ENCODE measurements at regions not wholly inside any gene's neighbourhood (a gene's known extent, or its start where the extent isn't known, plus 50 kb on each side); places are given as distances from the start of the nearest gene placed in this dataset.

DNA sequence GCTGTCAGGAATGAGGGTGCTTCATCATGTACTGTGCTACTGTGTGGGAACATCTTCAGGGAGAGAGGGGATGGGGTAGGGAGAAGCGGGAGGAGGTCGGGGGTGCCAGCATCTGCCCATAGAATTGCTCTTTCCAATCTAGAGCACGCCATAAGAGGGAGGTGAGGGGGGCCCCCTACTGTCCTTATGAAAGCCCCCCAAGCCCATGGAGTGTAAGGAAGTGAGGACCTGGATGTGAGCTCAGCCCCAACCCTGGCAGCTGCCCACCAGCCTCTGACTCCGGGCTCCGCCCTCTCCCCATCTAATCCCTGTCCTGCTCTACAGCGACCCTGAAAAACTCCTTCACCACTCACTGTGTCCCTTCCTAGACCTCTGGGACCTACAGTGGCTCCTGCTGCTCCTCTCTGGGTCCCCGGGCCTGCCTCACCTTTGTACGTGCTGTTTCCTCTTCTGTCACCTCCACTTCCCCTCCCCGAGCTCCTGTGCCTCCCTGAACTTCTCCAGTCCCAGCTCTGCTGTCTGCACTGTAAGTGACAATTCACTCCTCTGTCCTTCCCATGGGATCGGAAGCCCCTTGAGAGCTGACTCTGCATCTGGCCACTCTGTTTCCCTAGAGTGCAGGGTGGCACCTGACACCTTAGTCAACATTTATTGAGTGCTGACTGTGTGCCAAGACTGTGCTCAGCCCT, 269.4 kb downstream of the PTPRU start:
- no peak for DNase-seq (ENCODE audit: extremely low read depth in 1 of 2, low read depth in 1 of 2)

DNA sequence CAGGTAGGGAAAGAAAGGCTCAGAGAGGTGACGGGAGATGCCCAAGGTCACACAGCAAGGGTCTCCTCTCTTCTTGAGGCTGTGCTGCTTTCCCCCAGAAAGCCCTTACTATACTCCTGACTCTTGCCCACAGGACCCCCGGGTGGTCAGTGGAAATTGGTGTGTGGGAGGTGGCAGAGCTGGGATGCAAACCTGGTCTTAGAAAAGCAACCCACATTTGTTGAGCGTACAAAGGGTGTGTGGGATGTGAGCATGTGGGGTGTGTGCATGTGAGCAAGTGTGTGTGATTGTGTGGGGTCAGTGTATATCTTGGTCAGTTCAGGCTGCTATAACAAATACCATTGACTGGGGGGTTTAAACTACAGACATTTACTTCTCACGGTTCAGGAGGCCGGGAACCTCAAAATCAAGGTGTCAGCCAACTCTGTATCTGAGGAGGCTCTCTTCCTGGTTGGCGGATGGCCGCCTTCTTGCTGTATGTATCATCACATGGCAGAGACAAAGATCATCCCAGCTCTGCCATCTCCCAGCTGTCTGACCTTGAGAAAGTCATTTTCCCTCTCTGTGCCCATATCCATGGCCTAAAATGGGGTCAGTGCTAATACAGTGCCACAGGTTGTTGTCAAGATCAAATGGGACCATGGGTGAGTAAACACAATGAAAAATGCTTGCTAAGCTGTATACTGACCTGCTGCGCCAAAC, 268.5 kb downstream of the PTPRU start:
- no peak for DNase-seq (ENCODE audit: extremely low read depth in 1 of 2, low read depth in 1 of 2)

DNA sequence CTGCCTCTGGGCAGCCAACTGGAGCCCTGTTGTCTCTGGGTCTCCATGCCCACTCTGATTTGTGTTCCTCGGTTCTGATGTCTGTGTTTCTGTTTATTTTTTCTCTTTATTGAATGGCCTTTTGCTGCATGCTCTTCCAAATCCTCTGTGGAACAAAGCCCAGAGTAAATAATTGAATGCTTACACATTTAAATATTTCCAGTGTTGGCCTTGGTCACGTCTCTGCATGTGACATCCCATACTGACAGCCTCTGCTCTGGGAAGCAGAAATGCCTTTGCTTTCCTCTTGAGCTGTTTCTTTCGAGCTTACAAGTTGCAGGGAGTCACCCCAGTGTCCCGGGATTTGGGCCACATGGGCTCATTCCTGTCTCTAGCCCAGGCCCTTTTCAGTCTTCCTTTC, 267.9 kb downstream of the PTPRU start:
- no peak for DNase-seq (ENCODE audit: extremely low read depth in 1 of 2, low read depth in 1 of 2)

DNA sequence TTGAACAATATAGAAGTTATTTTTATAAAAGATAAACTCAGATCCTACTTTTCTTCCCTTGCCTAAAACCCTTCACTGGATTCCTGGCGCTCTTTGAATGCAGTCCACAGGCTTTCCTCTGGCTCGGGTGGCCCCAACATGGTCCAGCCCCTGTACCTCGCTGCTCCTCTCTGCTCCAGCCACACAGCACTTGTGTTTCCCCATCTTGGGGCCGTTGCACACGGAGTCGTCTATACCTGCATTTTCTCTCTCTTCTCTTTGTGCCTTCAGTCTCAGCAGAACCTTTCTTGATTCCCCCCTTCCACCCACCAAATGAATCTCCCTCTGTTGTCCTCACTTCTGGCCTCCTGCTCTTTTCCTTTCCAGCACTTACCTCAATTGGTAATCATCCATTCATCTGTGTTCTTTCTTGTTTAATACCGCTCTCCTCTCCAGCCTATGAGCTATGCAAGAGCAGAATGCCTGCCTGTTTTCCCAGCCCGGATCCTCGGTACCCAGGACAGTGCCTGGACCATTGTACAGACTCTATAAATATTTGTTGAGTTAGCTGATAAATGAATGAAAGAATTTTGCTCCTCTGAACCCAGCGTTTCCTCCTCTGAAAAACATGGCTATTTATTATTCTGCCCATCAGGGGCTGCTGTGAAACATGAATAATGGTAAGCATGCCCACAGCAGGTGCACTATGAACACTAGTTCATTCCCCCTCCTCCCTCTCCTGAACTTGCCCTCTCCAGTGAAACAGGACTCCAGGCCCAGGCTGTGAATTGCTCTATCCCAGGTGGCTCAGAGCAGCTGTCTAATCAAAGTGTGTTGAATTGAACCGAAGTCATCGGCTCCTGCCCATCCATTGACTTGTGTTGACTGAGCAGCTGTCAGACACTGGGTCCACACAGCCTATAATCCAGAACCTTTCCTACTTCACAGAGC, 266.9 kb downstream of the PTPRU start:
- no peak for DNase-seq (ENCODE audit: extremely low read depth in 1 of 2, low read depth in 1 of 2)

DNA sequence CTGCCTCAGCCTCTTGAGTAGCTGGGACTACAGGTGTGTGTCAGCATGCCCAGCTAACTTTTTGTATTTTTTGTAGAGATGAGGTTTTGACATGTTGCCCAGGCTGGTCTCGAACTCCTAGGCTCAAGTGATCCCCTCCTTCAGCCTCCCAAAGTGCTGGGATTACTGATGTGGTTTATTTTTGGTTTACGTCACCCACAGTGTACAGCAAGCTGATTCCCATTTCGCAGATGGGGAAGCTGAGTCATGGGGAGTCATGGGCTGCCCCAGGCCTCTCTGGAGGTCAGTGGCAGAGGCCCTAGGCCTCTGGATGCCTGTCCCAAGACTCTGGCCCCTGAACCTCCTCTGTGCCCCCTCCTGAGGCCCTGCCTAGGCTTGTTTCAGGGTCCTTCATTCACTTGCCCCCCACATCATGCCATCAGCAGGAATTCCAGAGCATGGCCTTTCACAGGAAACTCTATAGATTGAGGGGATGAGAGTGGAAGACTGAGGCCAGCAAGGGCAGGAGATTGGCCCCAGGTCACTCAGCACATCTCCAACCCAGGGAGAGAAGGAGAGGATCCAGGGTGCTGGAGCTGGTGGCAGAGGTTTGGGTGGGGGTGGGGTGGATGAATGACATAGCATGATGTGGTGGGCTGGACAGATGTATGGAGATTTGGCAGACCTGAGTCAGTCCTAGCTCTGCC, 266.0 kb downstream of the PTPRU start:
- no peak for DNase-seq (ENCODE audit: extremely low read depth in 1 of 2, low read depth in 1 of 2)

DNA sequence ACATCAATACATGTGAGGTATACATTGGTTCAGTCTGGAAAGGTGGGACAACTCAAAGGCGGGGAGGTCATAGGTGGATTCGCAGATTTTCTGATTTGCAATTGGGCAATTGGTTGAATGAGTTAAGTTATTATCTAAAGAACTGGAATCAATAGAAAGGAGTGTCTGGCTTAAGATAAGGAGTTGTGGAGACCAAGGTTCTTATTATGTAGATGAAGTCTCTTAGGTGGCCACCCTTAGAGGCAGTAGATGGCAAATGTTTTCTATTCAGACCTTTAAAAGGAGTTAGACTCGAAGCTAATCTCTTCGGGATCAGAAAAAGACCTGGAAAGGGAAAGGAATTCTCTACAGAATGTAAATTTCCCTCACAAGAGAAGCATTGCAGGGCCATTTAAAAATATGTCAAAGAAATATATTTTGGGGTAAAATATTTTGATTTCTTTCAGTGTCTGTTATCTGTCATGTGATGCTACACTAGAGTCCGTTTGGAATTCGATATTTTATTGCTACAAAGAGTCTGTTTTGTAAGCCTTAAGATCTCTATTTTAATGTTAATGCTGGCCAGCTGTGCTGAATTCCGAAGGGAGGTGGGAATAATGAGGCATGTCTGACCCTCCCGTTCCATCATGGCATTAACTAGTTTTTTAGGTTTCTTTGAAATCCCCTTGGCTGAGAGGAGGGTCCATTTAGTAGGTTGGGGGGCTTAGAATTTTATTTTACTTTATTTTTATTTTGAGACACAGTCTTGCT, 265.1 kb downstream of the PTPRU start:
- no peak for DNase-seq (ENCODE audit: extremely low read depth in 1 of 2, low read depth in 1 of 2)

DNA sequence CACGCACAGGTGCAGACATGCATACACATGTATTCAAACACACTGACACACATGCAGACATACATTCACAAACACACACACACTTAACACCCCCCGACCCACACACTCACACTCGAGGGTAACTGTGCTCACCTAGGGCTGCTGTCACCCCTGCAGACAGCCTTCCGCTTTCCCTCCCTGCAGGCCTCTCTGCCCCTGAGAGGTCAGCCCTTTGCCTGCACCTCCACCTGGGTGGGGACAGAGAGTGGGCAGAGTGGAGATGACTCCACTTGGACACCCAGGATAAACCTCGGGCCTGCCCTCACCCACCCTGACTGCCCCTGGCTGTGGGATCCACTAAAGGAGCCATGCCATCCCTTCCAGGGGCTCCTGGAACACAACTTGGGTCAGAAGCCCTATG, 264.3 kb downstream of the PTPRU start:
- no peak for DNase-seq (ENCODE audit: extremely low read depth in 1 of 2, low read depth in 1 of 2)

DNA sequence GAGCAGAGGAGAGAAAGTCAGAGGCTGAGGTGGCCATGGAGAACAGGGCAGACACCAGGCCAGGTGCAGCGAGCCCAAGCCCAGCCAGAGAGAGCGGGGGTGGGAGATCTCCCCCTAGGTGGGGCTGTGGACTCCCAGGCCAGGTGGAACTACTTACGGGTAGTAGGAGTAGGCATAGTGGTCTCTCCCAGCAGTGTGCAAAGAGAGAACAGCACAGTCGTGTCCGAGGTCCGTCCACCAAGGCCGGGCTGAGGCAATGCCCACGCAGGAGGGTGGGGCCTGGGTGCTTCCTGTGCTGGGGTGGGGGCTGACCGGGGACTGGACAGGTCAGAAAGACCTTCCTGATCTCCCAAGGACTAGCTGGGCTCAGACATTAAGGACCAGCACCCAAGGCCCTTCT, 263.7 kb downstream of the PTPRU start:
- DNase-seq (ENCODE audit: extremely low read depth in 1 of 2, low read depth in 1 of 2) = no peak

DNA sequence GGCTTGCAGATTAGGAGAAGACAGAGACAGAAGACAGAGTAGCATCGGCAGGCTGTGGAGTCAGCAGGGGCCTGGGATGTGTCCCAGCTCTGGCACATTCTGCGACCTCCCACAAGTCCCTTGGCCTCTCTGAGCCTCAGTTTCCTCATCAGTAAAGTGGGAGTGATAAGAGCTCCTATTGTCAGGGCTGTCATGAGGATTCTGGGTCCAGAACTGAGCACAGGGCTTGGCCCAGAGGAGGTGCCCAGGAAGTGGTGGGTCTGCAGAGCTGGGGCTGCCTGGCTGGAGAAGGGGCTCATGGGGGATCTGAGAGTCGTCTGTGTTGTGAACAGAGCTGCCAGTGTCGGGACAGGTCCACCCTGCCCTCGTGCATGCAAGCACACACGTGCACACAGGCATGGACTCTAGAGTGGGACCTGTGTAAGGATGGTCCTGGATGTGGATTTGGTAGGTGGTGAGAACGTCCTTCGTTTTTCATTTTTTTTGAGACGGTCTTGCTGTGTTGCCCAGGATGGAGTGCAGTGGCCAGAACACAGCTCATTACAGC, 262.9 kb downstream of the PTPRU start:
- no peak for DNase-seq (ENCODE audit: extremely low read depth in 1 of 2, low read depth in 1 of 2)

DNA sequence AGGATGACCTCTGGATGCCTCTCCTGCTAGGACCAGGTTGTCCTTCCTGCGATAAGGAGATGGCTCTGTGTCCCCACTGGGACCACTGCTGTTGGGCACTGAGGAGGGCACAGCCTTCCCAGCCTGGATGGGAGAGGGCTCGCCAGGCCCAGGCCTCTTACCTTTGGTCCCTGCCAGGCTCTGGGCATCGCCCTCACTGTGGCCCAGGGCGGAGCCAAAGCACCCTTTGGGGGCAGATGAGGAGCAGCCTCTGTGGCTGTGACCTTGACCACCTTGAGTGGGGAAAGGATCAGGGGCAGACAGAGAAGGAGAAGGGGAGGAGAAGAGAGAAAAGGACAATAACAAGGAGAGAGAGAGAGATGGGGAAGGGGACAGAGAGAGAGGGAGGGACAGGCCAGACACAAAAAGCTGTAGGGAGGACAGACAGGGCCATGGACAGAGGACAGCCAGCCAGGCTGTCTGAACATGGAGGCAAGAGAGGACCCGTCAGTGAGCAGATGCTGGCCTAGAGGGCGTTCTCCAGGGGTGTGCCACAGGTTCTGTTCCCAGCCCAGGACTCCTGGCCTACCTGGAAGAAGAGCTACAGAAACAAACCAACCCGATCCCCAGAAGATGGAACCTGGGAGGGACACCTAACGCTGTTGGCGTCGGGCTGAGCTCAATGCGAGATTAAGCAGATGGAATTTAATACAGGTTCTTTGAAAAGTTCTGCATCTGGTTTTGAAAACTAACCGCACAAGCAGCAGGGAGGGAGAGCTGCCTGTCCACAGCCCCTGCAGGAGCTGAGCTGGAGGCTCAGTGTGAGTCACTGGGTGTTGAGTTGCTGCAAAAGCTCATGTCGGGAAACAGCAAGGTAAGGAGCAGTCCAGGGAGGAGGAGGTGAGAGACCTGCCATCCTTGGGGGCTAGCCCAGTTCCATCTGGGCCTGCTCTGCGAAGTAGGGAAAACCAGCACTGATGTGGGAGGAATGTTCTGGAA, 262.1 kb downstream of the PTPRU start:
- no peak for DNase-seq (ENCODE audit: extremely low read depth in 1 of 2, low read depth in 1 of 2)

DNA sequence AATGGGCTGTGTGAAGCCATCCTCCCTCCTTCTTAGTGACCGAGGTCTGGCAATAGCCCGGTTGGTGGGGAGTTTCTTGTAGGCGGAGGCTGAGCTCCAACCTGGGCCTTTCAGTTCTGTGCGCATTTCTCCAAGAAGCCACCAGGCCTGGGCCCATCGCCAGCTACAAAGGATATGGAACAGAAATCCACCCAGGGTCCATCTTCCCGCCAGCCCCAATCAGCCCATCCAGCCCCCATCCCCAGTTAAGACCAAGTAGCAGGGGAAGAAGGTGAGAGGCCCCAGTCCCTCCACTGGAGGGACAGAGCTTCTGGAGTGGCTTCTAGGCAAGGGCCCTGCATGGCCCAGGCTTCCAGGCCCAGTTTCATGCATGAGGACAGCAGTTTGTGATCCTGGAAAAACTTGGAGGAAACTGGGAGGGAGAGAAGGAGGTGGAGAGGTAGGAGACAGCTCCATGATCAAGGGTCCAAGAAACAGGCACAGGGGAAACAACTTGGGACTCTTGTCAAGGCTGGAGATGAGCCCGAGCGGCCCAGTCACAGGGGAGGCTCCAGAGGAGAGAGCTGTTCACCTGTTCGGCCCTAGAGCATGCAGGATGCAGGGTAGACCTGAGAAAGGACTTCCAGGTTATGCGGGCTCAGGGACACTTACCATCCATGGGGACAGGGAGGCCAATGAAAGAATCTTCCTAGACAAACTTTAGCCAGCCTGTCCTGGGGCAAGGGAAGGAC, 261.2 kb downstream of the PTPRU start:
- no peak for DNase-seq (ENCODE audit: extremely low read depth in 1 of 2, low read depth in 1 of 2)

DNA sequence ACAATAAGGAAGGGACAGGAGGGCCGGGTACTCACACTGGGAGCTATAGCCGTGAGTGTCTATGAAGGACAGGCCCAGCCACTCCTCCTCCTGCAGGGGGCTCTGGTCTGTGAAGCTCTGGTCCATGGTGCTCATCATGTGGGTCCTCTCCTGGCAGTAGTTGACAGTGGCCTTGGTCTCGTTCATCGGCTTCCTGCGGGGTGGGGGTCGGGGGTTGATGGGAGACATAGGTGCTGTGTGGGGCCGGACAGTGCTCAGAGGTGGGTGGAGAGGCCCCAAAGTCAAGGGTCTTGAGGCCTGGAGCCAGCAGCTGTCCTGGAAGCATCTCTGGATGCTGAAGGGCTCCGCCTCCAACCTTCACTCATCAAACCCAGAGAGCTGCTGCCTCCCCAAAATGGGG, 260.4 kb downstream of the PTPRU start:
- no peak for DNase-seq (ENCODE audit: extremely low read depth in 1 of 2, low read depth in 1 of 2)

DNA sequence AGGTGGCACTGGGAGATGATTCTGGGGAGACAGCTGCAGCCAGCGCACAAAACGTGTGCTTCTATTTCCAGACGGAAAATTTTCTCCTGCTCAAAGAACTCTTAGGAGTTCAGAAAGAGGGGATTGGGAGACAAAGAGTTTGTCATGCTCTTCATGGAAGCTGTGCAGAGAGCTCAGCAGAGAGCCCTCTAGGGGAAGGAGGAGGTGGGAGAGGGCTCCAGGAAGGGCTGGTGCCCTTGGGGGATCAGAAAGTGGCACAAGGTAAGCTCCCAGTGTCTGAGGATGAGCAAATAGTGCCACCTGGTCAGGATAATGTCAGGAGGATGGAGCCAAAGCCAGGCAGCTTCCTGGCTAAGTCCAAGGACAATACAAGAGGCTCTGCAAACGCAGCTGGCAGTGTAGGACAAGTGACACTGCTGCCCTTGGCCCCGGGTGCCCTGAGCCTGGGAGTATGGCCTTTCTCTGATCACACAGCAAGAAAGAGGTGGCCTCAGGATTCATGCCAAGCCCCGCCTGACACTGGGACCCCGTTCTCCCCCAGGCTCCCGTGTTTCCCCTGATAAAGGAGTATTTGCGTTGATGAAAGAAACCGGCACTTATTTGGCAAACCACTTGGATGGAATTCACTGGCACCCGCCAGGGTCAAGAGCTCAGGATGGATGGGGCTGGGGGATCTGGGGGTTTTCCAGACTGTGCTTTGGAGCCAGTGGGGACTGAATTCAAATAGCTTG, 254.0 kb downstream of the PTPRU start:
- DNase-seq (ENCODE audit: extremely low read depth in 1 of 2, low read depth in 1 of 2) = no peak

DNA sequence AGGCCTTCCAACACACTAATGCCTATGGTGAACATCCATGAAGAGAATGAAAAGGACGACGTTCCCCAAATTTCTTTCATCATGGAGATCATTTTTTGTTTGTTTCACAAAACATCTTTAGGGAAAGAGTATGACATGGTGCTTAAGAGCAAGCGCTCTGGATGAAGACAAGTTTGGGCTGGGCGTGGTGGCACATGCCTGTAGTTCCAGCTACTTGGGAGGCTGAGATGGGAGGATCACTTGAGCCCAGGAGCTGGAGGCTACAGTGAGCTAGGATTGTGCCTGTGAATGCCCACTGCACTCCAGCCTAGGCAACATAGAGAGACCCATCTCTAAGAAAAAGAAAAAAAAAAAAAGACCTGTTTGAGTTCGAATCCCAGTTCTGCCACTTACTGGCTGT, 253.1 kb downstream of the PTPRU start:
- no peak for DNase-seq (ENCODE audit: extremely low read depth in 1 of 2, low read depth in 1 of 2)

DNA sequence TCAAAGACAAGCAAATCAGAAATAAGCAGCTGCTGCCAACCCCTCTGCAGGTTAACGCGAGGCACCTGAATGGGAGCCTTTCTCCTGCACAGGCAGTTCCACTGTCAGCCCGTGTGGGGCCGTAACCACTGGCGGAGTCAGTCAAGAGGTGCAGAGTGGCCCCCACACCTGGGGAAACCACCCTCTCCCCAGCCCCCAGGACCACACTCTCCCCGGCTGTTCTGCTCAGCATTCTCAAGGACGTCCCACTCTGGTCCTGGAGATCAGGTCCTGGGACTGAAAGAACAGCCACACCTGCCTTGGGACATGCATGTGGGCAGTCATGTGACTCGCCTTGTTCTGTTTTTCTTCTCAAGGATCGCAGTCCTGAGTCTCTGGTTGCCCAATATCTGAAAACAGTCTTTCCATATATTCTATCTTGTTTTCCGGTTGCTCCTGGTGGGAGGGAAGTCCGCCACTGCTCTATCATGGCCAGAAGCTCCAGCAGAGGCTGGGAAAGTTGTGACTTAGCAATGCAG, 252.5 kb downstream of the PTPRU start:
- no peak for DNase-seq (ENCODE audit: extremely low read depth in 1 of 2, low read depth in 1 of 2)

DNA sequence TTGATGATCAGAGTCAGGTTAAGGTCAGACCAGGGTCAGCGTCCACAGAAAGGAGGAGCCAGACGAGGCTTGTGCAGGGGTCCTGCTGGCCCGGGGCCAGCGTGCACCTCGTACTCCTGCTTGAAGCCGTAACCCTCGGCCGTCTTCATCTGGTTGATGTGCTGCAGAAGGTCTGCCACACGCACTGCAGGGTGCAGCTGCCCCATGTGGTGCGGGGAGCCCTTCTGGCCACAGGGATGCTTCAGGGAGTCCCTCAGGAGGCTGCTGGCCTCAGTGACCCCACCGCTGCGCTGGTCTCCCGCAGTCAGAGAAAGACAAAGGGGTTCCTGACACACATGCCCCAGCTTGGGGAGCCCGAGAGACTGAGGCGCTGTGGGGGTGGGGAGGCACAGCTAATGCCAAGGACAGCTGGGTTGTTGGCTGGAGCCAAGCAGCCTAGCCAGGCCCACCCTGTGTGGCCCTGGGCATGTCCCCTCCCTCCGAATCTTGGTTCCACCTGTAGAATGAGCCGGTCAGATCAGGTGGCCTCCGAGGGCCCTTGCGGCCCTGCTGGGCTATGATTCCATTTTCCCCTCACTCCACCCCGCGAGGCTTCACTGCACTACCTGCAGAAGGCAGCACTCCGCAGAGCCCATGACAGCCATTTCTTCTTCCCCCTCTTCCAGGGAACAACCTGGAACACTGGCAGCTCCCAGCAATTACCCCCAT, 251.9 kb downstream of the PTPRU start:
- DNase-seq (ENCODE audit: extremely low read depth in 1 of 2, low read depth in 1 of 2) = no peak

DNA sequence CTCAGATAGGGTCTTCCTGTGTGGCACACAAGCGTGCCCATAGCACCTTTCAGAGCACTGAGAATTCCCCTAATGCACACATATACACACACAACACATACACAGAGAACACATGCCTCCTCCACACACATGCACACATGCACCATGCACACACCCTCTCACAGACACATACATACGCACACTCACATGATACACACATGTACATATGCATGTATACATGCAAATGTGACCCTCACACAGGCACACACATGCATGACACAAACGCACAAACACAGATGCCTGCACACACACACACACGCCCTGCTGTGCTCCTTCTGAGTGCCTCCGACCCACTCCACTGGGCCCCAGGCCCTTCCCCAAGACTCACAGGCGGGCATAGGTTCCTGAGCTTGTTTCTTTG, 251.0 kb downstream of the PTPRU start:
- DNase-seq (ENCODE audit: extremely low read depth in 1 of 2, low read depth in 1 of 2) = no peak

Data from activated CD8-positive, alpha-beta memory T cell treated with anti-CD3 and anti-CD28 coated beads for 1 hour (primary cell).